HEK293 (cell line): ENCODE measurements at regions not wholly inside any gene's neighbourhood (a gene's known extent, or its start where the extent isn't known, plus 50 kb on each side); places are given as distances from the start of the nearest gene placed in this dataset.

Source experiments
- CTCF ChIA-PET: fragments of 350-600 bp; formaldehyde crosslinking; extraction: SDS; loops from one replicate; lab custom pipeline; 2021; ENCODE audit warnings: antibody characterized with exemption; lab: Yijun Ruan, JAX
- POLR2A ChIA-PET: fragments of 300-600 bp; formaldehyde crosslinking; extraction: SDS; loops from one replicate; lab custom pipeline; 2020; ENCODE audit warnings: antibody characterized with exemption, inconsistent platforms; lab: Yijun Ruan, JAX
- H3K27ac ChIP-seq: fragments of 200-500 bp; sonication (Bioruptor generic); 2 replicates; pipeline ENCODE4 v1.5.1; 2014; ENCODE audit warnings: low read depth, low read length, control low read depth, inconsistent platforms; ENCODE audit errors: extremely low read depth
- H3K36me3 ChIP-seq, 2 experiments: fragments of 200-500 bp in 1 of 2; sonication (Bioruptor generic) in 1 of 2; 1 replicate in 1 of 2; 2 replicates in 1 of 2; pipeline ENCODE4 v1.5.1; 2014 to 2017; ENCODE audit warnings: inconsistent platforms in 2 of 2, low read length in 2 of 2; ENCODE audit not compliant: control insufficient read depth in 2 of 2, insufficient read depth in 1 of 2
- H3K4me1 ChIP-seq: fragments of 200-500 bp; sonication (Bioruptor generic); 2 replicates; pipeline ENCODE4 v1.5.1; 2014; ENCODE audit warnings: mild to moderate bottlenecking, low read length, inconsistent platforms; ENCODE audit not compliant: control insufficient read depth, insufficient read depth
- H3K4me3 ChIP-seq: 2 replicates; pipeline ENCODE4 v1.5.1; 2011; ENCODE audit warnings: low read depth, mild to moderate bottlenecking, control low read depth, low read length, moderate library complexity
- H3K9me3 ChIP-seq: fragments of 200-500 bp; sonication (Bioruptor generic); 2 replicates; pipeline ENCODE4 v1.5.1; 2014; ENCODE audit warnings: low read depth, low read length, inconsistent platforms; ENCODE audit not compliant: control insufficient read depth, insufficient read depth
- FEZF1 ChIP-seq: fragments of 450-650 bp; formaldehyde crosslinking; IDR thresholded peaks from 2 replicates; pipeline ENCODE4 v1.5.1; 2016; ENCODE audit warnings: missing biosample characterization, missing genetic modification characterization
- GLIS2 ChIP-seq: fragments of 450-650 bp; formaldehyde crosslinking; IDR thresholded peaks from 2 replicates; pipeline ENCODE4 v1.5.1; 2016; ENCODE audit warnings: missing biosample characterization, missing genetic modification characterization
- ZBTB10 ChIP-seq: fragments of 450-650 bp; formaldehyde crosslinking; IDR thresholded peaks from 2 replicates; pipeline ENCODE4 v1.5.1; 2016; ENCODE audit warnings: missing biosample characterization, missing genetic modification characterization
- ZBTB11 ChIP-seq: fragments of 450-650 bp; formaldehyde crosslinking; conservative IDR thresholded peaks from 2 replicates; pipeline ENCODE4 v1.5.1; 2016; ENCODE audit warnings: low read depth, missing biosample characterization, missing genetic modification characterization
- ZBTB44 ChIP-seq: fragments of 450-650 bp; IDR thresholded peaks from 2 replicates; pipeline ENCODE4 v1.5.1; 2018; ENCODE audit warnings: missing biosample characterization, mild to moderate bottlenecking, missing genetic modification characterization
- ZIC2 ChIP-seq: fragments of 450-650 bp; formaldehyde crosslinking; IDR thresholded peaks from 2 replicates; pipeline ENCODE4 v1.5.1; 2016; ENCODE audit warnings: missing biosample characterization, missing genetic modification characterization
- ZNF10 ChIP-seq: fragments of 450-650 bp; formaldehyde crosslinking; IDR thresholded peaks from 2 replicates; pipeline ENCODE4 v1.5.1; 2017; ENCODE audit warnings: missing biosample characterization, missing genetic modification characterization
- ZNF112 ChIP-seq: fragments of 450-650 bp; formaldehyde crosslinking; IDR thresholded peaks from 2 replicates; pipeline ENCODE4 v1.5.0; 2017; ENCODE audit warnings: missing biosample characterization, missing genetic modification characterization
- ZNF132 ChIP-seq: fragments of 450-650 bp; formaldehyde crosslinking; IDR thresholded peaks from 2 replicates; pipeline ENCODE4 v1.5.1; 2017; ENCODE audit warnings: missing biosample characterization, missing genetic modification characterization, borderline replicate concordance
- ZNF324 ChIP-seq: fragments of 450-650 bp; formaldehyde crosslinking; IDR thresholded peaks from 2 replicates; pipeline ENCODE4 v1.5.1; 2016; ENCODE audit warnings: missing biosample characterization, missing genetic modification characterization
- ZNF488 ChIP-seq: fragments of 450-650 bp; formaldehyde crosslinking; IDR thresholded peaks from 2 replicates; pipeline ENCODE4 v1.5.1; 2016; ENCODE audit warnings: missing biosample characterization, missing genetic modification characterization
- ZNF513 ChIP-seq: fragments of 450-650 bp; IDR thresholded peaks from 2 replicates; pipeline ENCODE4 v1.5.1; 2018; ENCODE audit warnings: missing biosample characterization, missing genetic modification characterization
- ZNF670 ChIP-seq: fragments of 450-650 bp; formaldehyde crosslinking; IDR thresholded peaks from 2 replicates; pipeline ENCODE4 v1.5.1; 2016; ENCODE audit warnings: missing biosample characterization, missing genetic modification characterization, low read depth
- ZNF843 ChIP-seq: fragments of 450-650 bp; formaldehyde crosslinking; IDR thresholded peaks from 2 replicates; pipeline ENCODE4 v1.5.1; 2016; ENCODE audit warnings: missing biosample characterization, missing genetic modification characterization

- ChIA-PET POLR2A (no interaction called here), CTCF (interaction anchor here (0.9 kb wide), 1 partner anchor 9 kb away, joined by 3 read pairs; no protein-coding TSS in a partner anchor)
- Histone ChIP-seq H3K27ac (no peak overlapping the region), H3K4me3 (no peak overlapping the region), H3K4me1 (no peaks in the 10 kb centered on the region), H3K36me3 (no peaks in the 10 kb centered on the region), H3K9me3 (no peaks in the 10 kb centered on the region)
- TF ChIP-seq ZBTB10 (tag by site-specific recombination): no peak
- no peak for TF ChIP-seq ZNF670 (tag by site-specific recombination)
- no peak for TF ChIP-seq GLIS2 (tag by site-specific recombination)
- TF ChIP-seq ZIC2 (tag by site-specific recombination): no peak
- no peak for TF ChIP-seq ZBTB11
- TF ChIP-seq ZNF324 (tag by site-specific recombination): no peak
- no peak for TF ChIP-seq ZNF132 (tag by site-specific recombination)
- TF ChIP-seq ZNF112: no peak
- no peak for TF ChIP-seq FEZF1 (tag by site-specific recombination)
These were observed 333.6 kb upstream of the TBL1XR1 start for GRCh38 chr3:177530908-177531307.

GRCh38 chr3:177536873-177537272 lies 339.6 kb upstream of the TBL1XR1 start:
- H3K36me3 ChIP-seq: no peaks in the 10 kb centered on the region
- ChIA-PET POLR2A (no interaction called here), CTCF (interaction anchor here (0.7 to 0.8 kb wide), 2 partner anchors 49 to 486 kb away, joined by 3 read pairs; no protein-coding TSS in a partner anchor)
- TF ChIP-seq ZNF132 (tag by site-specific recombination) (no peak), ZNF10 (tag by site-specific recombination) (no peak), ZNF513 (tag by site-specific recombination) (no peak), ZNF488 (no peak), ZBTB44 (tag by site-specific recombination) (no peak), ZBTB11 (no peak), ZNF843 (tag by site-specific recombination) (no peak)
- no peaks in the 10 kb centered on the region for H3K9me3 ChIP-seq
- H3K4me1 ChIP-seq: no peaks in the 10 kb centered on the region
- no peak overlapping the region for H3K27ac ChIP-seq
- H3K4me3 ChIP-seq: no peak overlapping the region
